Panc1 (cell line): ENCODE measurements at regions not wholly inside any gene's neighbourhood (a gene's known extent, or its start where the extent isn't known, plus 50 kb on each side); places are given as distances from the start of the nearest gene placed in this dataset.

ENCODE experiments used
- ATAC-seq: fragments of 200-7000 bp; cut with Tn5 transposase; 2 replicates; pipeline ENCODE4 v1.9.1; 2020; ENCODE audit warnings: mild to moderate bottlenecking, moderate library complexity
- BruUV-seq: library from RNA; stranded (reverse); fragments of 400-500 nt; replicated peaks from 2 replicates; lab custom pipeline; 2021; lab: Mats Ljungman, UMichigan
- CTCF ChIA-PET: fragments of 300-600 bp; sonication (Branson Sonifier 250); formaldehyde crosslinking; loops from one replicate; lab custom pipeline; 2022; ENCODE audit warnings: antibody characterized with exemption; lab: Charles Lee
- POLR2A ChIA-PET: fragments of 300-600 bp; sonication (Branson Sonifier 250); formaldehyde crosslinking; loops from one replicate; lab custom pipeline; 2022; ENCODE audit warnings: antibody characterized with exemption; lab: Charles Lee
- DNase-seq: peaks from one replicate; pipeline ENCODE4 v3.0.0-alpha.2; 2010; ENCODE audit warnings: low read depth, low spot score
- H3K27ac ChIP-seq: 2 replicates; pipeline ENCODE4 v1.5.1; 2011; ENCODE audit warnings: mild to moderate bottlenecking, low read length, inconsistent platforms
- H3K27me3 ChIP-seq: fragments of 200-500 bp; sonication (Bioruptor generic); 2 replicates; pipeline ENCODE4 v1.6.0; 2014; ENCODE audit warnings: low read length, inconsistent platforms; ENCODE audit not compliant: control insufficient read depth, insufficient read depth
- H3K36me3 ChIP-seq: fragments of 200-500 bp; sonication (Bioruptor generic); 2 replicates; pipeline ENCODE4 v1.5.1; 2014; ENCODE audit warnings: inconsistent platforms, mild to moderate bottlenecking, low read length, moderate library complexity; ENCODE audit not compliant: control insufficient read depth, insufficient read depth
- H3K4me1 ChIP-seq: 2 replicates; pipeline ENCODE4 v1.5.1; 2011; ENCODE audit warnings: inconsistent platforms, mild to moderate bottlenecking, low read length, moderate library complexity; ENCODE audit not compliant: control insufficient read depth, insufficient read depth
- H3K4me3 ChIP-seq, 2 experiments: 2 replicates each; pipeline ENCODE4 v1.5.1; 2011 to 2012; ENCODE audit warnings: low read depth in 2 of 2, low read length in 2 of 2, mild to moderate bottlenecking in 2 of 2, inconsistent platforms in 1 of 2, moderate library complexity in 1 of 2
- H3K9me3 ChIP-seq: fragments of 200-500 bp; sonication (Bioruptor generic); 2 replicates; pipeline ENCODE4 v1.5.1; 2014; ENCODE audit warnings: low read depth, mild to moderate bottlenecking, inconsistent platforms, low read length, moderate library complexity; ENCODE audit not compliant: control insufficient read depth, insufficient read depth
- CTCF ChIP-seq: fragments of 450-650 bp; IDR thresholded peaks from 2 replicates; pipeline ENCODE4 v1.5.1; 2017; ENCODE audit warnings: mild to moderate bottlenecking
- POLR2AphosphoS5 ChIP-seq: IDR thresholded peaks from 2 replicates; pipeline ENCODE4 v1.6.1; 2012; ENCODE audit warnings: mild to moderate bottlenecking, low read depth, low read length, moderate library complexity
- REST ChIP-seq, 2 experiments: IDR thresholded peaks; 2 replicates each; pipeline ENCODE4 v1.6.1; 2011 to 2012; ENCODE audit warnings: low read depth in 2 of 2, control low read depth in 1 of 2, low read length in 1 of 2, mild to moderate bottlenecking in 1 of 2, moderate library complexity in 1 of 2; ENCODE audit not compliant: insufficient read depth in 1 of 2
- SIN3A ChIP-seq: IDR thresholded peaks from 2 replicates; pipeline ENCODE4 v1.6.1; 2012; ENCODE audit warnings: low read depth, mild to moderate bottlenecking, low read length, moderate library complexity, borderline replicate concordance; ENCODE audit not compliant: insufficient read depth
- TCF7L2 ChIP-seq: IDR thresholded peaks from 2 replicates; pipeline ENCODE4 v1.6.1; 2011; ENCODE audit warnings: mild to moderate bottlenecking, low read depth, low read length, inconsistent platforms
- in situ Hi-C: cut with HindIII; loops from 2 replicates; pipeline ENCODE4 v1.10.0; 2016; ENCODE audit warnings: low sequenced_read_pairs, low pct_unique_long_range_greater_than_20kb
- intact Hi-C: fragments of 100-400 bp; cut with micrococcal nuclease; formaldehyde crosslinking; loops from one replicate; pipeline ENCODE4 v1.10.0; 2022; ENCODE audit not compliant: unreplicated experiment

GRCh38 chr2:53422979-53423378 is 344.6 kb upstream of the CHAC2 start:
- intact Hi-C loops (loop anchor here (5.0 kb wide), 1 partner anchor 409 kb away; no protein-coding TSS in a partner anchor), in situ Hi-C loops (no loop called here)
- no peak for ATAC-seq
- H3K36me3 ChIP-seq: no peaks in the 10 kb centered on the region
- TF ChIP-seq TCF7L2 (no peak), CTCF (peak; percentile 62), REST (IDR thresholded peaks at IDR 0.05; ENCODE audit: insufficient read depth in 1 of 2, low read depth in 2 of 2, low read length in 1 of 2) (no peak), POLR2AphosphoS5 (no peak), SIN3A (no peak)
- DNase-seq: no peak
- CTCF ChIA-PET: no interaction called here
- BruUV-seq: no TSS peak
- no peaks in the 10 kb centered on the region for H3K9me3 ChIP-seq
- no peak overlapping the region for H3K27ac ChIP-seq
- no peaks in the 10 kb centered on the region for H3K4me1 ChIP-seq
- POLR2A ChIA-PET: no interaction called here
- H3K4me3 ChIP-seq: no peak overlapping the region
- H3K27me3 ChIP-seq: no peaks in the 10 kb centered on the region

- BruUV-seq: no TSS peak
- in situ Hi-C loops: no loop called here
- no peak overlapping the region for H3K4me3 ChIP-seq
Observed at GRCh38 chr2:53417385-53417784, 350.2 kb upstream of the CHAC2 start.

More at GRCh38 chr2:53417385-53417784, 350.2 kb upstream of the CHAC2 start:
- no peaks in the 10 kb centered on the region for H3K9me3 ChIP-seq
- intact Hi-C loops: no loop called here
- ChIA-PET CTCF (no interaction called here), POLR2A (no interaction called here)
- no peak overlapping the region for H3K27ac ChIP-seq
- H3K36me3 ChIP-seq: no peaks in the 10 kb centered on the region
- H3K27me3 ChIP-seq: no peaks in the 10 kb centered on the region
- DNase-seq: no peak
- no peak for ATAC-seq
- no peak for TF ChIP-seq SIN3A
- TF ChIP-seq REST (IDR thresholded peaks at IDR 0.05; ENCODE audit: insufficient read depth in 1 of 2, low read depth in 2 of 2, low read length in 1 of 2): no peak
- no peak for TF ChIP-seq CTCF
- no peak for TF ChIP-seq TCF7L2
- no peak for TF ChIP-seq POLR2AphosphoS5
- H3K4me1 ChIP-seq: no peaks in the 10 kb centered on the region
